Femur (tissue), 1 donor: ENCODE measurements at regions not wholly inside any gene's neighbourhood (a gene's known extent, or its start where the extent isn't known, plus 50 kb on each side); places are given as distances from the start of the nearest gene placed in this dataset.

Source experiments
- DNase-seq: peaks from one replicate; pipeline ENCODE4 v3.0.0-alpha.2; 2017

GRCh38 chr7:46177821-46178220 lies 256.7 kb upstream of the IGFBP3 start:
- DNase-seq, result no peak

GRCh38 chr7:46175221-46175620 lies 254.1 kb upstream of the IGFBP3 start:
- DNase-seq, result no peak

- DNase-seq, result no peak
Measured at GRCh38 chr7:46174196-46174580, 253.1 kb upstream of the IGFBP3 start.

GRCh38 chr7:46173476-46174195 lies 252.6 kb upstream of the IGFBP3 start:
- DNase-seq, result no peak

GRCh38 chr7:46170792-46171191 lies 249.7 kb upstream of the IGFBP3 start:
- DNase-seq, result no peak

GRCh38 chr7:46170021-46170420 lies 248.9 kb upstream of the IGFBP3 start:
- DNase-seq, result no peak

- DNase-seq, result no peak
Measured at GRCh38 chr7:46169384-46169755, 248.3 kb upstream of the IGFBP3 start.

- DNase-seq, result no peak
Measured at GRCh38 chr7:46168671-46169383, 247.8 kb upstream of the IGFBP3 start.

GRCh38 chr7:46168231-46168630 lies 247.2 kb upstream of the IGFBP3 start:
- no peak for DNase-seq

- no peak for DNase-seq
Measured at GRCh38 chr7:46165276-46165675, 244.2 kb upstream of the IGFBP3 start.

GRCh38 chr7:46164629-46165028 lies 243.6 kb upstream of the IGFBP3 start:
- DNase-seq, result no peak

- DNase-seq, result no peak
Measured at GRCh38 chr7:46163246-46163645, 242.2 kb upstream of the IGFBP3 start.

GRCh38 chr7:46162609-46163008 lies 241.5 kb upstream of the IGFBP3 start:
- DNase-seq, result no peak

GRCh38 chr7:46160861-46161260 lies 239.8 kb upstream of the IGFBP3 start:
- no peak for DNase-seq

- DNase-seq, result no peak
Measured at GRCh38 chr7:46157931-46158330, 236.9 kb upstream of the IGFBP3 start.

GRCh38 chr7:46157404-46157803 lies 236.3 kb upstream of the IGFBP3 start:
- DNase-seq, result no peak

- DNase-seq, result no peak
Measured at GRCh38 chr7:46156853-46157252, 235.8 kb upstream of the IGFBP3 start.

- DNase-seq, result peak; percentile 34
Measured at GRCh38 chr7:46156086-46156485, 235.0 kb upstream of the IGFBP3 start.

- DNase-seq, result no peak
Measured at GRCh38 chr7:46155367-46155766, 234.3 kb upstream of the IGFBP3 start.

GRCh38 chr7:46153951-46154787 lies 233.1 kb upstream of the IGFBP3 start:
- DNase-seq, result no peak

- DNase-seq, result no peak
Measured at GRCh38 chr7:46153583-46153950, 232.5 kb upstream of the IGFBP3 start.

- no peak for DNase-seq
Measured at GRCh38 chr7:46152696-46153095, 231.6 kb upstream of the IGFBP3 start.

GRCh38 chr7:46150721-46151120 lies 229.6 kb upstream of the IGFBP3 start:
- DNase-seq, result no peak

GRCh38 chr7:46150202-46150601 lies 229.1 kb upstream of the IGFBP3 start:
- DNase-seq, result no peak
